ENCODE measurements at regions not wholly inside any gene's neighbourhood (a gene's known extent, or its start where the extent isn't known, plus 50 kb on each side); places are given as distances from the start of the nearest gene placed in this dataset.
A peak's percentile ranks its signal among the peaks of the same experiment; 100 is the strongest.

DNA sequence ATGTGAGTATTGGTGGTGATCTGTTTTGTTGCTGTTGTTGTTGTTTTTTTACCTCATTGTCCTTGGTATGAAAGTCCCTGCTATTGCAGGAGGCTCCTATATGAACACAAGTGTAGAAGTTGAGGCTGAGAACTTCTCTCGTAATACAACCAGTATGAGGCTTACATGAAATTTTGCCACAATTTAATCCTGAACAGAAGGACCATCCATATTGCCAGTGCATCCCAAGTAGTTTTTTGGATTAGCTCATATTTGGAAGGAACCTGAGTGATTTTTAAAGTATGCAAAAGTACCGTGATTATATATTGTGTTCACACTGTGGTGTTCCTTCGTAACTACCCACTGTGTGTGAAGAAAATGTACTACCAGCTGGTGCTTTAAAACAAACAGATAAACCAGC lies 2095.5 kb upstream of the WWC1 start (continued):
- TF ChIP-seq ZNF264 (CRISPR knock-in tag; IDR thresholded peaks at IDR 0.05), result no peak
- TF ChIP-seq, protein P1, sequence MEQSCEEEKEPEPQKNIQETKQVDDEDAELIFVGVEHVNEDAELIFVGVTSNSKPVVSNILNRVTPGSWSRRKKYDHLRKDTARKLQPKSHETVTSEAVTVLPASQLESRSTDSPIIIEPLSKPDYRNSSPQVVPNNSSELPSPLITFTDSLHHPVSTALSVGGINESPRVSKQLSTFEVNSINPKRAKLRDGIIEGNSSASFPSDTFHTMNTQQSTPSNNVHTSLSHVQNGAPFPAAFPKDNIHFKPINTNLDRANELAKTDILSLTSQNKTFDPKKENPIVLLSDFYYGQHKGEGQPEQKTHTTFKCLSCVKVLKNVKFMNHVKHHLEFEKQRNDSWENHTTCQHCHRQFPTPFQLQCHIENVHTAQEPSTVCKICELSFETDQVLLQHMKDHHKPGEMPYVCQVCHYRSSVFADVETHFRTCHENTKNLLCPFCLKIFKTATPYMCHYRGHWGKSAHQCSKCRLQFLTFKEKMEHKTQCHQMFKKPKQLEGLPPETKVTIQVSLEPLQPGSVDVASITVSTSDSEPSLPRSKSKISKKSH (CRISPR knock-in tag; IDR thresholded peaks at IDR 0.05; ENCODE audit: borderline replicate concordance), result no peak
- no peak for TF ChIP-seq HNRNPLL (IDR thresholded peaks at IDR 0.05; ENCODE audit: low read depth, low read length, poor library complexity, severe bottlenecking)
- no peak for TF ChIP-seq SOX13 (IDR thresholded peaks at IDR 0.05)
- no peak for TF ChIP-seq SOX13 (CRISPR knock-in tag; conservative IDR thresholded peaks at IDR 0.05 in 1 of 2, IDR thresholded peaks at IDR 0.05 in 1 of 2)
- TF ChIP-seq, protein P2, sequence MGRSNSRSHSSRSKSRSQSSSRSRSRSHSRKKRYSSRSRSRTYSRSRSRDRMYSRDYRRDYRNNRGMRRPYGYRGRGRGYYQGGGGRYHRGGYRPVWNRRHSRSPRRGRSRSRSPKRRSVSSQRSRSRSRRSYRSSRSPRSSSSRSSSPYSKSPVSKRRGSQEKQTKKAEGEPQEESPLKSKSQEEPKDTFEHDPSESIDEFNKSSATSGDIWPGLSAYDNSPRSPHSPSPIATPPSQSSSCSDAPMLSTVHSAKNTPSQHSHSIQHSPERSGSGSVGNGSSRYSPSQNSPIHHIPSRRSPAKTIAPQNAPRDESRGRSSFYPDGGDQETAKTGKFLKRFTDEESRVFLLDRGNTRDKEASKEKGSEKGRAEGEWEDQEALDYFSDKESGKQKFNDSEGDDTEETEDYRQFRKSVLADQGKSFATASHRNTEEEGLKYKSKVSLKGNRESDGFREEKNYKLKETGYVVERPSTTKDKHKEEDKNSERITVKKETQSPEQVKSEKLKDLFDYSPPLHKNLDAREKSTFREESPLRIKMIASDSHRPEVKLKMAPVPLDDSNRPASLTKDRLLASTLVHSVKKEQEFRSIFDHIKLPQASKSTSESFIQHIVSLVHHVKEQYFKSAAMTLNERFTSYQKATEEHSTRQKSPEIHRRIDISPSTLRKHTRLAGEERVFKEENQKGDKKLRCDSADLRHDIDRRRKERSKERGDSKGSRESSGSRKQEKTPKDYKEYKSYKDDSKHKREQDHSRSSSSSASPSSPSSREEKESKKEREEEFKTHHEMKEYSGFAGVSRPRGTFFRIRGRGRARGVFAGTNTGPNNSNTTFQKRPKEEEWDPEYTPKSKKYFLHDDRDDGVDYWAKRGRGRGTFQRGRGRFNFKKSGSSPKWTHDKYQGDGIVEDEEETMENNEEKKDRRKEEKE (IDR thresholded peaks at IDR 0.05), result no peak
- no peak for TF ChIP-seq SMAD3 (CRISPR knock-in tag; IDR thresholded peaks at IDR 0.05)
- TF ChIP-seq MBD4 (IDR thresholded peaks at IDR 0.05; ENCODE audit: borderline replicate concordance, low read length), result no peak
- TF ChIP-seq ZNF569 (CRISPR knock-in tag; IDR thresholded peaks at IDR 0.05; ENCODE audit: borderline replicate concordance), result no peak
- TF ChIP-seq MAFG (CRISPR knock-in tag; IDR thresholded peaks at IDR 0.05), result no peak

DNA sequence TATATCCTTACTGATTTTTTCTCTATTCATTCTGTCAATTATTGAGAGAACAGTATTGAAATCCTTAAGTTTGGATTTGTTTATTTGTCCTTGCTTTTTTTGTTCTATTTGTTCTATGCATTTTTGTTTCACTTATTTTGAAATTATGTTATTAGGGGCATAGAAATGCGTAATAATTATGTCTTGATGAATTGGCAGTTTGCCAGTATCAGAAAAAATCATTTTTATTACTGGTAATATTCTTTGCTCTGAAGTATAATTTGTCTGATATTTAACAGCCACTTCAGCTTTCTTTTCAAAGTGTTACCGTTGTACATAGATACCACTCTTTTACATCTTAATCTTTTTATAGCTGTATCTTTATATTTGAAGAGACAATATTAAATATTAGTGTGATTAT lies 2090.9 kb upstream of the WWC1 start:
- no TSS peak for BruUV-seq (replicated peaks)
- H3K27me3 ChIP-seq (ENCODE audit: control insufficient read depth in 1 of 2, insufficient read depth in 2 of 2, low read length in 2 of 2), result no peaks in the 10 kb centered on the region
- H3K9me3 ChIP-seq (ENCODE audit: low read length), result peaks cover 57% of the 10 kb centered on the region
- H4K20me1 ChIP-seq (ENCODE audit: insufficient read depth, low read length), result no peaks in the 10 kb centered on the region
- H3K79me2 ChIP-seq (ENCODE audit: insufficient read depth, low read length), result no peaks in the 10 kb centered on the region
- no peaks in the 10 kb centered on the region for H3K4me1 ChIP-seq (ENCODE audit: insufficient read depth, low read length)
- FAIRE-seq, result no peak
- CTCF ChIA-PET (ENCODE audit: low intra/inter-chr PET ratio, low total read pairs), result no interaction called here
- in situ Hi-C loops (cut with HindIII; ENCODE audit: extremely low pct_ligation_motif_present, low pct_unique_long_range_greater_than_20kb), result no loop called here
- POLR2A ChIA-PET, result no interaction called here
- no peak for ATAC-seq
- no peak for TF ChIP-seq ZNF678 (CRISPR knock-in tag; IDR thresholded peaks at IDR 0.05)
- TF ChIP-seq, protein P3, sequence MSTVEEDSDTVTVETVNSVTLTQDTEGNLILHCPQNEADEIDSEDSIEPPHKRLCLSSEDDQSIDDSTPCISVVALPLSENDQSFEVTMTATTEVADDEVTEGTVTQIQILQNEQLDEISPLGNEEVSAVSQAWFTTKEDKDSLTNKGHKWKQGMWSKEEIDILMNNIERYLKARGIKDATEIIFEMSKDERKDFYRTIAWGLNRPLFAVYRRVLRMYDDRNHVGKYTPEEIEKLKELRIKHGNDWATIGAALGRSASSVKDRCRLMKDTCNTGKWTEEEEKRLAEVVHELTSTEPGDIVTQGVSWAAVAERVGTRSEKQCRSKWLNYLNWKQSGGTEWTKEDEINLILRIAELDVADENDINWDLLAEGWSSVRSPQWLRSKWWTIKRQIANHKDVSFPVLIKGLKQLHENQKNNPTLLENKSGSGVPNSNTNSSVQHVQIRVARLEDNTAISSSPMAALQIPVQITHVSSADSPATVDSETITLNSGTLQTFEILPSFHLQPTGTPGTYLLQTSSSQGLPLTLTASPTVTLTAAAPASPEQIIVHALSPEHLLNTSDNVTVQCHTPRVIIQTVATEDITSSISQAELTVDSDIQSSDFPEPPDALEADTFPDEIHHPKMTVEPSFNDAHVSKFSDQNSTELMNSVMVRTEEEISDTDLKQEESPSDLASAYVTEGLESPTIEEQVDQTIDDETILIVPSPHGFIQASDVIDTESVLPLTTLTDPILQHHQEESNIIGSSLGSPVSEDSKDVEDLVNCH (CRISPR knock-in tag; IDR thresholded peaks at IDR 0.05), result no peak
- TF ChIP-seq LCORL (IDR thresholded peaks at IDR 0.05), result peak; percentile 52; the same call in 1 of the 2 replicates
- TF ChIP-seq LCORL (CRISPR knock-in tag; IDR thresholded peaks at IDR 0.05), result no peak
- no peak for TF ChIP-seq TEAD3 (CRISPR knock-in tag; optimal IDR thresholded peaks at IDR 0.05; ENCODE audit: borderline replicate concordance)
- H2AFZ ChIP-seq (ENCODE audit: low read length), result no peak overlapping the region
- no peak overlapping the region for H3K4me3 ChIP-seq (replicated peaks in 1 of 3; ENCODE audit: insufficient read depth in 1 of 3, low read depth in 2 of 3, low read length in 3 of 3)
- H3K27ac ChIP-seq (ENCODE audit: extremely low read length, insufficient read depth, low read length), result no peak overlapping the region
- 1% methylated on average over 2 of the region's 2 CpGs for WGBS (ENCODE audit: low lambda C conversion rate)
- no peak overlapping the region for H3K4me2 ChIP-seq (ENCODE audit: low read depth, low read length)
- intact Hi-C loops (cut with micrococcal nuclease; ENCODE audit: unreplicated experiment), result no loop called here
- DNase-seq (ENCODE audit: low spot score), result no peak
- no peak overlapping the region for H3K9ac ChIP-seq (ENCODE audit: insufficient read depth, low read depth, low read length)
- no peaks in the 10 kb centered on the region for H3K36me3 ChIP-seq (replicated peaks in 1 of 2; ENCODE audit: control insufficient read depth in 1 of 2, insufficient read depth in 2 of 2, low read length in 2 of 2)
